H1 (cell line): ENCODE measurements at regions not wholly inside any gene's neighbourhood (a gene's known extent, or its start where the extent isn't known, plus 50 kb on each side); places are given as distances from the start of the nearest gene placed in this dataset.

Source experiments
- CHD7 ChIP-seq: fragments of 300-600 bp; sonication (generic); IDR thresholded peaks from 2 replicates; pipeline ENCODE4 v1.7.1; 2012; ENCODE audit warnings: low read length, moderate library complexity, mild to moderate bottlenecking, inconsistent platforms; ENCODE audit not compliant: insufficient replicate concordance

DNA sequence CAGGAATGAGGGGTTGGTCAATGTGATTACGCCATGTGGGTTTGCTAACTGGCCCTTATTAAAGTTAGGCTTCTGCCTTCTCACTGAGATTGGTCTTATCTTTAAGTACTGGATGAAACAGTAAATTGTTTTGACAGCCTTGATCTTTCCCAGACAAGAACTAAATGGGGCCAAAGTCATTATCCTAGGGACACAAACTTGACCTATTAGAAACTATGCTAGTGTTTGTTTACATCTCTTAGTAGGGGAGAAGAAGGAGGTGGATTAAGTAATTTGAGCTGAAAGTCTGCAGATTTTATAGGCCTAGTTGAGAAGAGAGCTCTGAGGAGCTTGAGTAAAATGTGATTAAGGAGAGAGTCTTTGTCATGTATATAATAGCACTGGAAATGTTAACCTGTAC lies 386.9 kb downstream of the HTR7 start (continued):
- TF ChIP-seq CHD7, result no peak
- TF ChIP-seq, all 59 proteins: peak for 0
